ENCODE measurements at regions not wholly inside any gene's neighbourhood (a gene's known extent, or its start where the extent isn't known, plus 50 kb on each side); places are given as distances from the start of the nearest gene placed in this dataset.

GRCh38 chr4:28225050-28225449 is 1364.4 kb downstream of the STIM2 start:
- ATAC-seq (peak in 3 of 4 donors; percentile 49 to 86 (median 71)), FAIRE-seq (no peak), DNase-seq (no peak)
- 41 to 47% methylated on average over 2 of the region's 2 CpGs for WGBS, 2 donors
- H3K4me1 ChIP-seq: no peaks in the 10 kb centered on the region
- no peaks in the 10 kb centered on the region for H3K36me3 ChIP-seq
- H3K27me3 ChIP-seq: no peaks in the 10 kb centered on the region
- no peak overlapping the region for H3K27ac ChIP-seq
- TF ChIP-seq, protein P1, sequence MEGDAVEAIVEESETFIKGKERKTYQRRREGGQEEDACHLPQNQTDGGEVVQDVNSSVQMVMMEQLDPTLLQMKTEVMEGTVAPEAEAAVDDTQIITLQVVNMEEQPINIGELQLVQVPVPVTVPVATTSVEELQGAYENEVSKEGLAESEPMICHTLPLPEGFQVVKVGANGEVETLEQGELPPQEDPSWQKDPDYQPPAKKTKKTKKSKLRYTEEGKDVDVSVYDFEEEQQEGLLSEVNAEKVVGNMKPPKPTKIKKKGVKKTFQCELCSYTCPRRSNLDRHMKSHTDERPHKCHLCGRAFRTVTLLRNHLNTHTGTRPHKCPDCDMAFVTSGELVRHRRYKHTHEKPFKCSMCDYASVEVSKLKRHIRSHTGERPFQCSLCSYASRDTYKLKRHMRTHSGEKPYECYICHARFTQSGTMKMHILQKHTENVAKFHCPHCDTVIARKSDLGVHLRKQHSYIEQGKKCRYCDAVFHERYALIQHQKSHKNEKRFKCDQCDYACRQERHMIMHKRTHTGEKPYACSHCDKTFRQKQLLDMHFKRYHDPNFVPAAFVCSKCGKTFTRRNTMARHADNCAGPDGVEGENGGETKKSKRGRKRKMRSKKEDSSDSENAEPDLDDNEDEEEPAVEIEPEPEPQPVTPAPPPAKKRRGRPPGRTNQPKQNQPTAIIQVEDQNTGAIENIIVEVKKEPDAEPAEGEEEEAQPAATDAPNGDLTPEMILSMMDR (IDR thresholded peaks at IDR 0.05): no peak
- H3K9me3 ChIP-seq: no peaks in the 10 kb centered on the region
- intact Hi-C loops (cut with DNase I): no loop called here
- H3K4me3 ChIP-seq: no peak overlapping the region

DNA sequence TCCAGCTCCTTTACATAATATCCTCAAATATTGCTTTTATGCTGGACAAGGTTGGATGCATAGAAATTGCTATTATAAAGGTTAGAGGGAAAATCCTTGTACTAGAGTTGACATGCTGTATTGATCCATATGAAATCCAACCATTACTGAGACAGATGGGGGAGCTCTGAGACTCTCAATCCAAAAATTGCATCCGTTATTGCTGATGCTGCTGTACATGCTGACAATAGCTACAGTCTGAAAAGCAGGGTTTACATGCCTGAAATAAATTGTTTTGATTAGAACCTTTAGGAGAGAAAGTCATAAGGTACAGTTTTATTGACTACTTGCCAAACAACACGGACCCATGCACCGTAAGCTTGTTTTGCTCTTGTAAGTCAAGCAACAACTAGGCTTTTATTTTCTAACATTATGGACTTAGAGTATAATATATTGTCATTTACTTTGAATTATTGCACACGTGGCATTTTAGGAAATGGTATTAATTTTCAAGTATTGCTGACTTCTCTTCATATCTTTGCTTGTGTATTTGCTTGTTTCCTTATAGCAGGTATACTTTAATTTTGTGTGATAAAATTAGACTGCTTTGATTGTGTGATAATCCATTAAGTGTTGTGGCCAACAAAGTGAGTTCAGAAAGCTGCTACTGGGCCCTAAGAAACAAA is 1365.2 kb downstream of the STIM2 start:
- DNase-seq (no peak), FAIRE-seq (no peak), ATAC-seq (peak in 1 of 4 donors; percentile 73)
- TF ChIP-seq, protein P1 (IDR thresholded peaks at IDR 0.05): no peak
- Histone ChIP-seq H3K4me1 (no peaks in the 10 kb centered on the region), H3K27me3 (no peaks in the 10 kb centered on the region), H3K27ac (no peak overlapping the region), H3K4me3 (no peak overlapping the region), H3K9me3 (no peaks in the 10 kb centered on the region), H3K36me3 (no peaks in the 10 kb centered on the region)
- intact Hi-C loops (cut with DNase I): no loop called here
- WGBS, 2 donors: 36 to 43% methylated on average over 4 of the region's 4 CpGs

- no peak overlapping the region for H3K27ac ChIP-seq
- no peaks in the 10 kb centered on the region for H3K27me3 ChIP-seq
- no peaks in the 10 kb centered on the region for H3K9me3 ChIP-seq
- no peak overlapping the region for H3K4me3 ChIP-seq
- intact Hi-C loops (cut with DNase I): no loop called here
- ATAC-seq: no peak
- TF ChIP-seq, protein P1 (IDR thresholded peaks at IDR 0.05): no peak
- no peaks in the 10 kb centered on the region for H3K4me1 ChIP-seq
- WGBS, 2 donors: 14 to 27% methylated on average over 1 of the region's 1 CpG
- no peak for DNase-seq
- H3K36me3 ChIP-seq: no peaks in the 10 kb centered on the region
- no peak for FAIRE-seq
Measured at GRCh38 chr4:28226962-28227361, 1366.3 kb downstream of the STIM2 start.

GRCh38 chr4:28227764-28228163 is 1367.1 kb downstream of the STIM2 start:
- ATAC-seq (no peak), FAIRE-seq (no peak)
- intact Hi-C loops (cut with DNase I): no loop called here

More at GRCh38 chr4:28227764-28228163, 1367.1 kb downstream of the STIM2 start:
- TF ChIP-seq, protein P1 (IDR thresholded peaks at IDR 0.05): no peak
- no peak for DNase-seq
- no peaks in the 10 kb centered on the region for H3K36me3 ChIP-seq
- no peaks in the 10 kb centered on the region for H3K9me3 ChIP-seq
- H3K27ac ChIP-seq: no peak overlapping the region
- no peak overlapping the region for H3K4me3 ChIP-seq
- no peaks in the 10 kb centered on the region for H3K27me3 ChIP-seq
- WGBS, 2 donors: 22 to 37% methylated on average over 1 of the region's 1 CpG
- H3K4me1 ChIP-seq: no peaks in the 10 kb centered on the region
